OCI-LY1 (cell line): ENCODE measurements at regions not wholly inside any gene's neighbourhood (a gene's known extent, or its start where the extent isn't known, plus 50 kb on each side); places are given as distances from the start of the nearest gene placed in this dataset.

Source experiments
- EZH2 ChIP-seq: fragments of 200-600 bp; sonication (generic), shearing (Covaris generic); IDR thresholded peaks from 2 replicates; pipeline ENCODE4 v1.8.0; 2017; ENCODE audit warnings: borderline replicate concordance, mixed run types, mild to moderate bottlenecking, antibody characterized with exemption, low read length, moderate library complexity, mixed read lengths
- TF ChIP-seq, protein P1 (sequence below): fragments of 200-600 bp; sonication (generic), shearing (Covaris generic); IDR thresholded peaks from 2 replicates; pipeline ENCODE4 v1.5.1; 2017; ENCODE audit warnings: mild to moderate bottlenecking, antibody characterized with exemption, low read length, moderate library complexity, mixed read lengths

DNA sequence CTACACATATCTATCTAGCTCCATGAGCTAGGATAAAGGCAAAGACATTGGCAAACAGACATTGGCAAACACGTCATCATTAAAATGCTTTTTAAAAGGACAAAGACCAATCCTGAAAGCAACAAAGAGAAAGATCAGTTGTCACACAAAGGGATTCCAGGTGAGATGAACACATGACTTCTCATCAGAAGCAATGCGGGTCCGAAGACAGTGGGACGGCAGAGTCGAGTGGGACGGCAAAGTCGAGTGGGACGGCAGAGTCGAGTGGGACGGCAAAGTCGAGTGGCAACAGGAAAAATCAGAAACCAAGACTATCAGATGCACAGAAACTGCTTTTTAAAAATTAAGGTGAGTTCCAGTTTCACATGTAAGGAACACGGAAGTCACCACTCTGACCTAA lies 609.5 kb downstream of the BRD1 start:
- TF ChIP-seq, protein P1, sequence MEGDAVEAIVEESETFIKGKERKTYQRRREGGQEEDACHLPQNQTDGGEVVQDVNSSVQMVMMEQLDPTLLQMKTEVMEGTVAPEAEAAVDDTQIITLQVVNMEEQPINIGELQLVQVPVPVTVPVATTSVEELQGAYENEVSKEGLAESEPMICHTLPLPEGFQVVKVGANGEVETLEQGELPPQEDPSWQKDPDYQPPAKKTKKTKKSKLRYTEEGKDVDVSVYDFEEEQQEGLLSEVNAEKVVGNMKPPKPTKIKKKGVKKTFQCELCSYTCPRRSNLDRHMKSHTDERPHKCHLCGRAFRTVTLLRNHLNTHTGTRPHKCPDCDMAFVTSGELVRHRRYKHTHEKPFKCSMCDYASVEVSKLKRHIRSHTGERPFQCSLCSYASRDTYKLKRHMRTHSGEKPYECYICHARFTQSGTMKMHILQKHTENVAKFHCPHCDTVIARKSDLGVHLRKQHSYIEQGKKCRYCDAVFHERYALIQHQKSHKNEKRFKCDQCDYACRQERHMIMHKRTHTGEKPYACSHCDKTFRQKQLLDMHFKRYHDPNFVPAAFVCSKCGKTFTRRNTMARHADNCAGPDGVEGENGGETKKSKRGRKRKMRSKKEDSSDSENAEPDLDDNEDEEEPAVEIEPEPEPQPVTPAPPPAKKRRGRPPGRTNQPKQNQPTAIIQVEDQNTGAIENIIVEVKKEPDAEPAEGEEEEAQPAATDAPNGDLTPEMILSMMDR: no peak
- no peak for TF ChIP-seq EZH2
